MM.1S (cell line): ENCODE measurements at regions not wholly inside any gene's neighbourhood (a gene's known extent, or its start where the extent isn't known, plus 50 kb on each side); places are given as distances from the start of the nearest gene placed in this dataset.

Source experiments
- DNase-seq: peaks from one replicate; pipeline ENCODE4 v3.0.0-alpha.2; 2015
- H2AFZ ChIP-seq: fragments of 300-600 bp; sonication (generic); 2 replicates; pipeline ENCODE4 v1.6.0; 2016; ENCODE audit warnings: antibody characterized with exemption, low read length
- H3F3A ChIP-seq: fragments of 300-600 bp; sonication (generic); 2 replicates; pipeline ENCODE4 v1.6.1; 2016; ENCODE audit warnings: mild to moderate bottlenecking, antibody characterized with exemption, low read length, moderate library complexity, mixed read lengths; ENCODE audit not compliant: insufficient read depth
- H3K27ac ChIP-seq: fragments of 300-600 bp; sonication (generic); 2 replicates; pipeline ENCODE4 v1.5.1; 2016; ENCODE audit warnings: mild to moderate bottlenecking, low read length
- H3K27me3 ChIP-seq: fragments of 300-600 bp; sonication (generic); replicated peaks from 2 replicates; pipeline ENCODE4 v1.6.0; 2016; ENCODE audit warnings: low read length; ENCODE audit not compliant: insufficient read depth
- H3K36me3 ChIP-seq: fragments of 300-600 bp; sonication (generic); replicated peaks from 2 replicates; pipeline ENCODE4 v1.6.1; 2016; ENCODE audit warnings: mild to moderate bottlenecking, low read length, mixed read lengths; ENCODE audit not compliant: insufficient read depth
- H3K4me1 ChIP-seq: fragments of 300-600 bp; sonication (generic); 2 replicates; pipeline ENCODE4 v1.6.1; 2016; ENCODE audit warnings: low read length, mixed read lengths
- H3K4me2 ChIP-seq: fragments of 300-600 bp; sonication (generic); 2 replicates; pipeline ENCODE4 v1.6.0; 2016; ENCODE audit warnings: low read depth, low read length
- H3K4me3 ChIP-seq: fragments of 300-600 bp; sonication (generic); 2 replicates; pipeline ENCODE4 v1.5.1; 2016; ENCODE audit warnings: low read length, mixed read lengths
- H3K79me2 ChIP-seq: fragments of 300-600 bp; sonication (generic); 2 replicates; pipeline ENCODE4 v1.6.1; 2016; ENCODE audit warnings: mixed run types, low read length, mixed read lengths
- H3K9ac ChIP-seq: fragments of 300-600 bp; sonication (generic); 2 replicates; pipeline ENCODE4 v1.6.1; 2016; ENCODE audit warnings: low read length, mixed read lengths
- H3K9me2 ChIP-seq: fragments of 300-600 bp; sonication (generic); replicated peaks from 2 replicates; pipeline ENCODE4 v1.6.1; 2016; ENCODE audit warnings: mild to moderate bottlenecking, low read length, mixed read lengths; ENCODE audit not compliant: insufficient read depth
- H3K9me3 ChIP-seq: fragments of 300-600 bp; sonication (generic); replicated peaks from 2 replicates; pipeline ENCODE4 v1.6.1; 2016; ENCODE audit warnings: mild to moderate bottlenecking, low read length, mixed read lengths; ENCODE audit not compliant: insufficient read depth
- H4K20me1 ChIP-seq: fragments of 300-600 bp; sonication (generic); 2 replicates; pipeline ENCODE4 v1.6.1; 2016; ENCODE audit warnings: mild to moderate bottlenecking, low read length, moderate library complexity, mixed read lengths; ENCODE audit not compliant: insufficient read depth
- EZH2 ChIP-seq: fragments of 300-600 bp; sonication (generic); optimal IDR thresholded peaks from 2 replicates; pipeline ENCODE3; 2017; ENCODE audit warnings: low read depth, mild to moderate bottlenecking, antibody characterized with exemption, low read length, mixed read lengths
- EZH2phosphoT487 ChIP-seq: fragments of 300-600 bp; sonication (generic); IDR thresholded peaks from 2 replicates; pipeline ENCODE4 v1.6.1; 2018; ENCODE audit warnings: antibody characterized with exemption, low read length
- TF ChIP-seq, protein P1 (sequence below): fragments of 300-600 bp; sonication (generic); IDR thresholded peaks from 2 replicates; pipeline ENCODE4 v1.5.1; 2016; ENCODE audit warnings: antibody characterized with exemption, low read length, mixed read lengths

DNA sequence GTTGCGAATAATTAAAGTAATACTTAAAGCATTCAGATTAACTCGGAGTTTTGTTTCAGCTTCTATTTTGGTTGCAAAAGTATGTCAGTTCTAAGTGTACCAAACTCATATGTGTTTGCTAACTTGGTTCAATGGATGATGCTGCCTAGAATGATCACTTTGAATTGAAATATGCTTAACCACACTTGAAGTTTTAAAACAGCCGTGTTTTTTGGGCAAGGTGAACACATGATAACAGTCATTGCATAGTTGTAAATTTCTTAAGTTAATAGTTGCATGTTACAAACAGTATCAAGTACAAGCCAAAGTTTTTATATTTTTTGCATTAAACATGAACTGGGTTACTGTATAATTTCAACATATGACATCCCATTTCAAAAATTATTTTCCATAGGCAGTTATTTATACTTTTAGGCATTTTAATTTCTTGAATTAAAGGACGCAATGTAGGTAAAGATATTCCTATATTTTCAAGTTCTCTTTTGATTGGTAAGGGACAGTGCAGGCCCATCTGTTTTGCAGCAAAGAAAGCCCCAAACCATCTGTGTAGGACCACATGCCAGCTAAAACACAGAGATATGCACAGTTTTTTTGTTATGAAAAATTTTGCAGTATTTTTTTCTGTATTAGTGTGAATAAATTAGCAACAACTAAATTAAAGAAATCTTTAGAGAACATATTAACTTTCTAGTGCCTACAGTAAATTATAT is 575.5 kb downstream of the PRKD1 start:
- H4K20me1 ChIP-seq = no peaks in the 10 kb centered on the region
- TF ChIP-seq, protein P1, sequence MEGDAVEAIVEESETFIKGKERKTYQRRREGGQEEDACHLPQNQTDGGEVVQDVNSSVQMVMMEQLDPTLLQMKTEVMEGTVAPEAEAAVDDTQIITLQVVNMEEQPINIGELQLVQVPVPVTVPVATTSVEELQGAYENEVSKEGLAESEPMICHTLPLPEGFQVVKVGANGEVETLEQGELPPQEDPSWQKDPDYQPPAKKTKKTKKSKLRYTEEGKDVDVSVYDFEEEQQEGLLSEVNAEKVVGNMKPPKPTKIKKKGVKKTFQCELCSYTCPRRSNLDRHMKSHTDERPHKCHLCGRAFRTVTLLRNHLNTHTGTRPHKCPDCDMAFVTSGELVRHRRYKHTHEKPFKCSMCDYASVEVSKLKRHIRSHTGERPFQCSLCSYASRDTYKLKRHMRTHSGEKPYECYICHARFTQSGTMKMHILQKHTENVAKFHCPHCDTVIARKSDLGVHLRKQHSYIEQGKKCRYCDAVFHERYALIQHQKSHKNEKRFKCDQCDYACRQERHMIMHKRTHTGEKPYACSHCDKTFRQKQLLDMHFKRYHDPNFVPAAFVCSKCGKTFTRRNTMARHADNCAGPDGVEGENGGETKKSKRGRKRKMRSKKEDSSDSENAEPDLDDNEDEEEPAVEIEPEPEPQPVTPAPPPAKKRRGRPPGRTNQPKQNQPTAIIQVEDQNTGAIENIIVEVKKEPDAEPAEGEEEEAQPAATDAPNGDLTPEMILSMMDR = no peak
- no peak for TF ChIP-seq EZH2
- no peak for TF ChIP-seq EZH2phosphoT487
- no peaks in the 10 kb centered on the region for H3K27me3 ChIP-seq
- H3K4me1 ChIP-seq = no peaks in the 10 kb centered on the region
- H3F3A ChIP-seq = no peaks in the 10 kb centered on the region
- no peak overlapping the region for H3K27ac ChIP-seq
- no peak overlapping the region for H3K4me3 ChIP-seq
- H3K4me2 ChIP-seq = no peak overlapping the region
- no peaks in the 10 kb centered on the region for H3K36me3 ChIP-seq
- H3K9me3 ChIP-seq = no peaks in the 10 kb centered on the region
- no peak overlapping the region for H3K9ac ChIP-seq
- no peaks in the 10 kb centered on the region for H3K9me2 ChIP-seq
- H2AFZ ChIP-seq = no peak overlapping the region
- no peak for DNase-seq
- H3K79me2 ChIP-seq = no peaks in the 10 kb centered on the region

- no peaks in the 10 kb centered on the region for H3K9me2 ChIP-seq
- DNase-seq = no peak
- H3K36me3 ChIP-seq = no peaks in the 10 kb centered on the region
- H3K9ac ChIP-seq = no peak overlapping the region
- no peak overlapping the region for H2AFZ ChIP-seq
- H3K4me2 ChIP-seq = no peak overlapping the region
- no peaks in the 10 kb centered on the region for H3F3A ChIP-seq
- H3K27ac ChIP-seq = no peak overlapping the region
- H3K4me3 ChIP-seq = no peak overlapping the region
- H3K4me1 ChIP-seq = no peaks in the 10 kb centered on the region
- no peaks in the 10 kb centered on the region for H3K27me3 ChIP-seq
- no peaks in the 10 kb centered on the region for H3K9me3 ChIP-seq
- H4K20me1 ChIP-seq = no peaks in the 10 kb centered on the region
- H3K79me2 ChIP-seq = no peaks in the 10 kb centered on the region
- no peak for TF ChIP-seq EZH2phosphoT487
- TF ChIP-seq EZH2 = no peak
- TF ChIP-seq, protein P1 = no peak
Observed at GRCh38 chr14:29352706-29353080, 575.0 kb downstream of the PRKD1 start.

- Histone ChIP-seq H3K9ac (no peak overlapping the region), H3K27me3 (no peaks in the 10 kb centered on the region), H3K4me2 (no peak overlapping the region), H4K20me1 (no peaks in the 10 kb centered on the region), H3K9me2 (no peaks in the 10 kb centered on the region), H3K79me2 (no peaks in the 10 kb centered on the region), H3K27ac (no peak overlapping the region), H3K4me3 (no peak overlapping the region), H3K9me3 (no peaks in the 10 kb centered on the region), H3F3A (no peaks in the 10 kb centered on the region), H3K4me1 (no peaks in the 10 kb centered on the region), H2AFZ (no peak overlapping the region), H3K36me3 (no peaks in the 10 kb centered on the region)
- no peak for TF ChIP-seq EZH2
- TF ChIP-seq EZH2phosphoT487 = no peak
- TF ChIP-seq, protein P1 = no peak
- no peak for DNase-seq
Observed at GRCh38 chr14:29353513-29353912, 574.1 kb downstream of the PRKD1 start.
